HepG2 (cell line): ENCODE measurements at regions not wholly inside any gene's neighbourhood (a gene's known extent, or its start where the extent isn't known, plus 50 kb on each side); places are given as distances from the start of the nearest gene placed in this dataset.

Experiments used
- ATAC-seq: fragments of 200-7000 bp; cut with Tn5 transposase; 3 replicates; pipeline ENCODE4 v1.9.1; 2020; ENCODE audit warnings: mild to moderate bottlenecking, moderate library complexity
- BruUV-seq: library from RNA; stranded (reverse); fragments of 400-500 nt; replicated peaks from 2 replicates; lab custom pipeline; 2021; lab: Mats Ljungman, UMichigan
- CTCF ChIA-PET: fragments of 300-600 bp; formaldehyde crosslinking; extraction: SDS; loops from one replicate; lab custom pipeline; 2021; ENCODE audit warnings: low total read pairs, inconsistent platforms, low intra/inter-chr PET ratio; lab: Yijun Ruan, JAX
- POLR2A ChIA-PET: fragments of 350-600 bp; sonication (Branson Sonifier 250); formaldehyde crosslinking; loops from one replicate; lab custom pipeline; 2020; ENCODE audit warnings: antibody characterized with exemption, inconsistent platforms; lab: Yijun Ruan, JAX
- DNase-seq: peaks from one replicate; pipeline ENCODE4 v3.0.0-alpha.2; 2015; ENCODE audit warnings: low spot score
- FAIRE-seq: peaks from 3 replicates; lab custom pipeline; 2011; peaks lifted over from hg19 to GRCh38; lab: Jason Lieb, UNC
- H2AFZ ChIP-seq: one replicate; pipeline ENCODE4 v1.6.1; 2011; ENCODE audit warnings: low read length, inconsistent platforms
- H3K27ac ChIP-seq: fragments of 300-600 bp; 3 replicates; pipeline ENCODE4 v1.8.0; 2011; ENCODE audit warnings: mixed run types, mild to moderate bottlenecking, mixed read lengths, low read length, inconsistent platforms; ENCODE audit not compliant: insufficient read depth; ENCODE audit errors: extremely low read length
- H3K27me3 ChIP-seq, 2 experiments: fragments of 200-600 bp in 1 of 2; 2 replicates in 1 of 2; 3 replicates in 1 of 2; pipeline versions ENCODE4 v1.6.0 to v1.8.0; 2011; ENCODE audit warnings: low read length in 2 of 2, mild to moderate bottlenecking in 2 of 2, moderate library complexity in 2 of 2, inconsistent platforms in 1 of 2; ENCODE audit not compliant: insufficient read depth in 2 of 2, control insufficient read depth in 1 of 2
- H3K36me3 ChIP-seq, 2 experiments: fragments of 200-600 bp in 1 of 2; replicated peaks in 1 of 2; 2 replicates in 1 of 2; 3 replicates in 1 of 2; pipeline versions ENCODE4 v1.5.1 to v1.8.0; 2011; ENCODE audit warnings: low read length in 2 of 2, inconsistent platforms in 1 of 2; ENCODE audit not compliant: insufficient read depth in 2 of 2, control insufficient read depth in 1 of 2
- H3K4me1 ChIP-seq: 2 replicates; pipeline ENCODE4 v1.5.1; 2012; ENCODE audit warnings: low read length, inconsistent platforms; ENCODE audit not compliant: insufficient read depth
- H3K4me2 ChIP-seq: 2 replicates; pipeline ENCODE4 v1.6.0; 2011; ENCODE audit warnings: low read depth, low read length, inconsistent platforms
- H3K4me3 ChIP-seq, 3 experiments: fragments of 200-600 bp in 1 of 3; sonication (generic), shearing (Covaris generic) in 1 of 3; replicated peaks in 1 of 3; 2 replicates each; pipeline ENCODE4 v1.5.1; 2011 to 2016; ENCODE audit warnings: low read length in 3 of 3, inconsistent platforms in 2 of 3, low read depth in 2 of 3, mild to moderate bottlenecking in 2 of 3, control low read depth in 1 of 3, mixed read lengths in 1 of 3; ENCODE audit not compliant: insufficient read depth in 1 of 3
- H3K79me2 ChIP-seq: one replicate; pipeline ENCODE4 v1.6.1; 2011; ENCODE audit warnings: low read length, inconsistent platforms; ENCODE audit not compliant: insufficient read depth
- H3K9ac ChIP-seq: 2 replicates; pipeline ENCODE4 v1.6.0; 2011; ENCODE audit warnings: mild to moderate bottlenecking, low read depth, low read length, inconsistent platforms; ENCODE audit not compliant: insufficient read depth
- H3K9me3 ChIP-seq: 2 replicates; pipeline ENCODE4 v1.5.1; 2012; ENCODE audit warnings: mild to moderate bottlenecking, low read length
- H4K20me1 ChIP-seq: 2 replicates; pipeline ENCODE4 v1.6.0; 2011; ENCODE audit warnings: inconsistent platforms, mild to moderate bottlenecking, low read length, moderate library complexity; ENCODE audit not compliant: insufficient read depth
- ATRX ChIP-seq: sonication (generic); formaldehyde crosslinking; IDR thresholded peaks from 2 replicates; pipeline ENCODE4 v1.4.0; 2020; ENCODE audit warnings: missing genetic modification reagents, borderline replicate concordance
- DPF2 ChIP-seq: sonication (generic); formaldehyde crosslinking; IDR thresholded peaks from 2 replicates; pipeline ENCODE4 v1.4.0; 2020; ENCODE audit warnings: mild to moderate bottlenecking, low read depth, missing genetic modification reagents, borderline replicate concordance
- GTF2F1 ChIP-seq: fragments of 150-350 bp; IDR thresholded peaks from 2 replicates; pipeline ENCODE4 v1.6.1; 2014; ENCODE audit warnings: low read length
- IKZF4 ChIP-seq: sonication (generic); formaldehyde crosslinking; IDR thresholded peaks from 2 replicates; pipeline ENCODE4 v1.5.1; 2020; ENCODE audit warnings: borderline replicate concordance, mild to moderate bottlenecking, low read depth, missing genetic modification reagents; ENCODE audit errors: not compliant biosample characterization
- MAFF ChIP-seq: IDR thresholded peaks from 2 replicates; pipeline ENCODE4 v1.6.1; 2011; ENCODE audit warnings: low read depth, low read length, improper control_type of control experiment
- MAFK ChIP-seq, 2 experiments: IDR thresholded peaks in 1 of 2; conservative IDR thresholded peaks in 1 of 2; 2 replicates each; pipeline ENCODE4 v1.6.1; 2011; ENCODE audit warnings: improper control_type of control experiment in 2 of 2, low read length in 2 of 2
- MTF1 ChIP-seq: sonication (generic); formaldehyde crosslinking; IDR thresholded peaks from 2 replicates; pipeline ENCODE4 v1.5.0; 2020; ENCODE audit warnings: missing genetic modification reagents
- NFIB ChIP-seq: sonication (generic); formaldehyde crosslinking; IDR thresholded peaks from 2 replicates; pipeline ENCODE4 v1.9.0; 2021; ENCODE audit warnings: missing genetic modification reagents, mild to moderate bottlenecking, borderline replicate concordance
- RBFOX2 ChIP-seq: fragments of 200-400 bp; formaldehyde crosslinking; IDR thresholded peaks from 2 replicates; pipeline ENCODE4 v1.6.1; 2017; ENCODE audit warnings: low read depth, mild to moderate bottlenecking, low read length
- TARDBP ChIP-seq: sonication (generic); formaldehyde crosslinking; IDR thresholded peaks from 2 replicates; pipeline ENCODE4 v1.8.0; 2022; ENCODE audit warnings: mild to moderate bottlenecking, missing genetic modification reagents
- ZNF598 ChIP-seq: sonication (generic); formaldehyde crosslinking; IDR thresholded peaks from 2 replicates; pipeline ENCODE4 v1.5.1; 2020; ENCODE audit warnings: mild to moderate bottlenecking, missing genetic modification reagents, borderline replicate concordance
- ZNF614 ChIP-seq: IDR thresholded peaks from 2 replicates; pipeline ENCODE4 v1.6.1; 2018; ENCODE audit warnings: missing biosample characterization, missing genetic modification reagents, inconsistent platforms, borderline replicate concordance
- in situ Hi-C: cut with HindIII; loops from 2 replicates; pipeline ENCODE4 v1.10.0; 2017; ENCODE audit warnings: low pct_unique_long_range_greater_than_20kb; ENCODE audit not compliant: extremely low pct_ligation_motif_present
- intact Hi-C: fragments of 100-400 bp; cut with micrococcal nuclease; formaldehyde crosslinking; loops from one replicate; pipeline ENCODE4 v1.10.0; 2022; ENCODE audit not compliant: unreplicated experiment
- TF ChIP-seq, protein P1 (sequence below): sonication (generic); formaldehyde crosslinking; IDR thresholded peaks from 2 replicates; pipeline ENCODE4 v1.5.1; 2020; ENCODE audit warnings: missing genetic modification reagents, mild to moderate bottlenecking, borderline replicate concordance

DNA sequence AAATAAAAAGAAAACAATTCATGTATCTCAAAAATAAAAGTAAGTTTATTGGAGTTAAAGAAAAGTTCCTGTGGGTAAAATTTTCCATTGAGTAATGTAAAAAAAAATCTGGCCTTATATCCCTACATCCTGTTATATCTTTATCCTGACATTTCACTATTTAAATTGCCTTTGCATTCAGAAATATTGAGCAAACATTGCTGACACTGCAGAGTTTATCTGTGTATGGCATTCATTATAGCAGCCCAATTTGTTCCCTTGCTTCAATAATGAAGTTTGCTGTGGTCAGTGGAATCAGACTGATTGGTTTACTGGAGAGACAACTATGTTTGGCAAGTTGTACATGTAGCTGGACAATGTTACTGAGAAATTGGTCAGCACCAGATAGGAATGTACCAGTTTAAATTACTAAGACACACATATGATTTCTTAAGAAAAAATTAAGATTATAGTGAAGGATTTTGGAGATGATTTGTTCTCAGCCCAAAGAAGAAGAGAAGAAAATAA lies 271.7 kb downstream of the ANKRD7 start:
- H3K4me2 ChIP-seq, result no peak overlapping the region
- intact Hi-C loops, result no loop called here
- no peak overlapping the region for H3K27ac ChIP-seq
- ATAC-seq (no peak), FAIRE-seq (no peak), DNase-seq (no peak)
- no peaks in the 10 kb centered on the region for H3K27me3 ChIP-seq
- no peaks in the 10 kb centered on the region for H3K79me2 ChIP-seq
- no peaks in the 10 kb centered on the region for H4K20me1 ChIP-seq
- BruUV-seq, result no TSS peak
- H3K36me3 ChIP-seq, result no peaks in the 10 kb centered on the region
- POLR2A ChIA-PET, result no interaction called here
- H3K9ac ChIP-seq, result no peak overlapping the region
- no peak overlapping the region for H2AFZ ChIP-seq
- TF ChIP-seq, protein P1, sequence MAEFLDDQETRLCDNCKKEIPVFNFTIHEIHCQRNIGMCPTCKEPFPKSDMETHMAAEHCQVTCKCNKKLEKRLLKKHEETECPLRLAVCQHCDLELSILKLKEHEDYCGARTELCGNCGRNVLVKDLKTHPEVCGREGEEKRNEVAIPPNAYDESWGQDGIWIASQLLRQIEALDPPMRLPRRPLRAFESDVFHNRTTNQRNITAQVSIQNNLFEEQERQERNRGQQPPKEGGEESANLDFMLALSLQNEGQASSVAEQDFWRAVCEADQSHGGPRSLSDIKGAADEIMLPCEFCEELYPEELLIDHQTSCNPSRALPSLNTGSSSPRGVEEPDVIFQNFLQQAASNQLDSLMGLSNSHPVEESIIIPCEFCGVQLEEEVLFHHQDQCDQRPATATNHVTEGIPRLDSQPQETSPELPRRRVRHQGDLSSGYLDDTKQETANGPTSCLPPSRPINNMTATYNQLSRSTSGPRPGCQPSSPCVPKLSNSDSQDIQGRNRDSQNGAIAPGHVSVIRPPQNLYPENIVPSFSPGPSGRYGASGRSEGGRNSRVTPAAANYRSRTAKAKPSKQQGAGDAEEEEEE (CRISPR knock-in tag), result no peak
- TF ChIP-seq RBFOX2, result no peak
- no peak for TF ChIP-seq DPF2 (CRISPR knock-in tag)
- TF ChIP-seq MAFF, result peak; percentile 10; the same call in 1 of the 2 replicates
- peak; percentile 9 to 60; a peak in 2 of 4 replicates for TF ChIP-seq MAFK (conservative IDR thresholded peaks at IDR 0.05 in 1 of 2, IDR thresholded peaks at IDR 0.05 in 1 of 2; ENCODE audit: low read length in 2 of 2)
- no peak for TF ChIP-seq IKZF4 (CRISPR knock-in tag)
- TF ChIP-seq MTF1 (CRISPR knock-in tag), result no peak
- TF ChIP-seq ATRX, result no peak
- no peak for TF ChIP-seq NFIB (CRISPR knock-in tag)
- no peak for TF ChIP-seq GTF2F1
- TF ChIP-seq TARDBP (CRISPR knock-in tag), result no peak
- TF ChIP-seq ZNF598, result no peak
- TF ChIP-seq ZNF614 (CRISPR knock-in tag), result no peak
- in situ Hi-C loops, result no loop called here
- H3K4me3 ChIP-seq, result no peak overlapping the region
- H3K4me1 ChIP-seq, result no peaks in the 10 kb centered on the region
- no peaks in the 10 kb centered on the region for H3K9me3 ChIP-seq
- CTCF ChIA-PET, result no interaction called here
